ENCODE measurements at regions not wholly inside any gene's neighbourhood (a gene's known extent, or its start where the extent isn't known, plus 50 kb on each side); places are given as distances from the start of the nearest gene placed in this dataset.

DNA sequence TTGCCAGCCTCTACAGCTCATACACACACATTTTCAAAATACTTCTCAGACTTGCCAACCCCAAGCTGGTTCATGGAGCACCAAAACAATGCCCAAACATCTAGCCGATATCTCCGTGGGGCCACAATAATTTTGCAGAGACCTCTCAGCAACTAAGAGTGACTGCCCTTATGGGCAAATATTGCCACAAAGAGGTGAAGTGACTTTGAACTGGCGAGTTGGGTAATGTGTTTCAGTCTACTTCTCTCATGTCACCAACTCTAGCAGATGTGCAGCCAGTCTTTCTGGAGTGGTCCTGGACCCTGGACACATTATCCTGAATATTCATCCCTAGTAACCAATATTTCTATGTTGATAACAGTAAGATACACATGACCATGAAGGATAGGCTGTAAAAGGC, 290.3 kb downstream of the EMP1 start:
- DNase-seq = no peak

DNA sequence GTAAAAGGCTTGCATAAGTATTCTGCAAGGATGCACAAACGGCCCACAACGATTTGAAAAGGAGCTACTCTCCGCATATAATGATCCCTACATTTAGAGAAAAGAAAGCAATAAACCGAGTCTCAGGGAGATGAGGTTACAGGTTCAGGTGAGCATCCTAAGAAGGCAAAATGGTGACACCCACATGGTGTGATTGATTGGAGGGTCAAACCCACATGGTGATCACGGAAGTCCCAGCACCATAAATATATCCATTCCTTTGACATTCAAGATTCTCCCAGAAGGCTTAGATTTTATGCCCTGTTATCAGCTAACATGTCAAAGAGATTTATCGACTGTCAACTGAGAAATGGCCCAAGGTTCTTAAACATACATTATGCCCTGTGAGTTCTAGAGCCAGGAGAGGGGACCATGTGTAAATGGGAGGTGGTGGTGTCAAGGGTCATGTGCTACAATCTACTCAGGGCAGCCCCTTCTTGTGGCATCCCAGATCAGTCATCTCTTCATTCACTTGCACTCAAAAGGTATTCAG, 282.2 kb downstream of the EMP1 start:
- DNase-seq = no peak

DNA sequence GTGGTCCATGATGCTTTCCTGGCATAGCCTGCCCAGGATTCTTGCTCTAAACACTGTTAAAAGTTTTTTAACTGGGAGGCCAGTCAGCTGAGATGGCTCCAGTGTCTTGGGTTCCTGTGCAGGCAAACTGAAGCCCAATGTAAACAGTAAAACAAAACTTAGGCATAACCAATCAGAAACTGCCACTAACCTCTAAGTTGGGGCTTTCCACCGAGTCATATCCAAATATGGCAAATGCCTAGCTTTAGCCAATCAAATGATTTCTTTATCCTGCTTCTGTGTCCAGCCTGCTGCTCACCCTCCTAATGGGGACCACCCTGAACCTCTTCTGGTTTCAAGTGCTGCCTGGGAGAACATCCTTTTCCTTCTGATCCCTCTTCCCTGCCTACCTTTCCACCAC, 277.9 kb downstream of the EMP1 start:
- DNase-seq = no peak

DNA sequence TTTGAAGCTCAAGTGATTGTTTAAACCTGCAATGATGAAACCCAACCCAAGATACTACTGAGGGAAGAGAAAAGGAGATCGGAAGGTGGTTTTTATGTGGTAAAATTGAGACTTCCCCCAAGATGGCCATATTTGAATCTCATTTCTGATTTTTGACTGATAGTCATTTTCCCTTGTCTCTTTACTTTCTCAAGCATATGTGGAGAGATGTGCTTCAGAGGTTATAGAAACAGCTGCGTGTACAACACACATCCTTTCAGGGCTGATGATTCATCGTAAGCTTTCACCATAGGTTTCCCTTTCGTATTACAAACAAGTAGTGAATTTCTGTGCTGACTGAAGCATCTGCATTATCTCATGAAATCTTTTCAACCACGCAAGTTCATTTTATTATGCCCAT, 276.2 kb downstream of the EMP1 start:
- no peak for DNase-seq

DNA sequence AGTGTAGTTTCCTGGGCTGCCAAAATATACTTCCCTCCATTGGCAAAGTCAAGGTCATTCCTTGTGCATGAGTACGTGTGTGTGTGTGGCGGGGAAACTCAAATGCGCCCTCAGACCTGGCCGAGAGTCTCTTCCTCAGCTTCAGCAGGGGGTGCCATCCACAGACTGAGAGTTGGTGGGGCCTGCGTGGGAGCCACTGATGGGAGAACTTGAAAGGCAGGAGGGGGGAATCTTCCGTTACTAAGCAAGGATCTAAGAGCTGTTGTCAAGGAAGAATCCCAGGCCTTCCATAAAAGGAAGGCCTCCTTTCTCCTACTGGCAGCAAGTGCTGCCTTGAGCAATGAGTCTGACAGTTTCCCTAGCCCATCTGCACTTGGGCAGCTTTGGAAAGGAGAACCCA, 274.9 kb downstream of the EMP1 start:
- DNase-seq = no peak

DNA sequence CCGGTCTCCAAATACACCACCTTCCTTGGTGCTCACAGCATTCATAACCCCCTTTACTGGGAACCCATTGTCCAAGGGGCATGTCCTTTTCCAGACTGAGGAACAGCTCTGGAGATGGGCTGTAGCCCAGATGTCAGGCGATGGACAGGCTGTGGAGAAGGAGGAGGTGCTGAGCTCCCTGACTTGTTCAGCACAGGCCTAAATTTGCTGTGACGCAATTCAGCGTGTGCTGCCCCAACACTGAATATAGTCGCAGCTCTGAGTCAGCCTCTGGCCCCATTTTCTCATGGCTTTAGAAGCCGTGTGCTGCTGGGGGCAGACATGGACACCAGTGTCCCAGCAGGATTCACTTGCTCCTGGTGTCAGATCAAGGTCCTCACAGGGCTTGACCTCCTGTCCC, 269.1 kb downstream of the EMP1 start:
- DNase-seq = no peak

DNA sequence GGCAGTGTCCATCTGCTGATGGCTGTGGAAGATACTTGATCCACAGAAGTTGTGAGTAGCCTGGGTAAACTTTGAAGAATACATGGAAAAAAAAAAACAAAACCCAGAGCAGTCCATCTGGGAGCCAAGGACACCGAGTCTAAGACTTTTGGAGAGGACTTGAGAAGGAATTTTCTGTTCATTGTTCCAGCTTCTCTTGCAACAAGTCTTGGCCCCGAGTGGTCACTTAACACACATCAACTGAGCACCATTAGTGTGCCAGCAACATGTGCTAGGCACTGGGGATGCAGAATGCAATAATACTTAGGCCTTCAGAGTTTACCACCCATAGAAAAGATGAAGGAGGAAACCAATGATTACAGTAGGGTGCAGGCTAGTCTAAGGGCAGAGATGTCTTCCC, 266.7 kb downstream of the EMP1 start:
- no peak for DNase-seq

DNA sequence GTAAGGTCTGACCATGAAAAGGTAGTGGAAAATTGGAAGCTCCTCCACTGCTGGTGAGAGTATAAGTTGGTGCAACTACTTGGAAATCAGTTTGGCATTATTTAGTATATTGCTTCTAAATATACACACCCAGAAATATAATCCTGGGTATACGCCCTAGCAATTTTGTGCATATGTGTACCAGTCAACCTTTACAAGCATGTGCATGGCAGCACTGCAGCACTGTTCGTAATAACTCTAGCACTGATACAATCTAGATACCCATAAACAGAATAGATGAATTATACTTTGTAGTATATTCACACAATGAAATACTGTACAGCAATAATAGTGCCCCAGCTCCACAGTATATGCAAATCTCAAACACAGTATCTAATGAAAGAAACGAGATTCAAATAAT, 265.9 kb downstream of the EMP1 start:
- DNase-seq = no peak

DNA sequence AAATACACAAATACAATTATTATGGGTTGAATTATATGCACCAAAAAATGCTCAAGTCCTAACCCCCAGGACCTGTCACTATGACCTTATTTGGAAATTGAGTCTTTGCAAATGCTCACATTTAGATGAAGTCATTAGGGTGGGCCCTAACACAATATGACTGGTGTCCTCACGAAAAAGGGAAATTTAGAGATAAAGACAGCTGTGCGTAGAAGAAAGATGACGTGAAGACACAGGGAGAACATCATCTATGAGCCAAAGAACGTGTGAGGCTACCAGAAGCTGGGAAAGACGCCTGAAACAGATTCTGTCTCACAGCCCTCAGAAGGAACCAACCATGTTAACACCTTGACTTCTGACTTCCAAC, 259.2 kb downstream of the EMP1 start:
- DNase-seq = no peak

DNA sequence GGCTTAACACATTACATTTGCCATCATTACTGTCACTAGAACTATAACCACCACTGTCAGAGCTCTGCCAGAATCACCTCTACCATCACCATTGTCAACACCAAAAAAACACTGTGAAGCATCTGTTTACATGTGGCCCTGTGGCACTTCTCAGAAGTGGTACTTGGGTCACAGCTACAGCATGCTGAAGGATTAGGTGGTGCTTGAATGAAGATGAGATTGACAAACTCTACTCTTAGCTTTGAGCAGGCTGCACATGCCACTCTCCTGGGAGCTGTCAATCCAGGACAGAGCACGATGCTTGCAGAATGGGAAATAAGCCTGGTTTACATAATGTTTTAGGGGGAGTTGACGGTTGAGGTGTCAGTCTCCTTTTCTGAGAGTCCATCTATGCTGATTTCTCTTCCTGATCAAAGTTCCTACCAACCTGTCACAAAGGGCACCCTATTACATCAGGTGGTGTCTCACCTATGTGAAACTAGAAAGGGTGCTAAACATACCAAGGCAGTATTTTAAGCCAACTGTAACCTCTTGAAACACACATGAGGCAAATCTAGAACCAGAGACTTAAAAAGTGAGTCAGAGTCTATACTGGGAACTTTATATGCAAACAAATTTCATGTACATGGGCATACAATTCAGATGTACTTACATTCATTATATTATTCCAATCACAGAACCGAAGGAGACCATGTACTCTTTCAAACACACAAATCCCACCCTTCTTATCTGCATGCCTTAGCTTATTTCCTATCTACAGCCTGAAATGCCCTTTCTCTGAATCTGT, 258.7 kb downstream of the EMP1 start:
- DNase-seq = no peak

DNA sequence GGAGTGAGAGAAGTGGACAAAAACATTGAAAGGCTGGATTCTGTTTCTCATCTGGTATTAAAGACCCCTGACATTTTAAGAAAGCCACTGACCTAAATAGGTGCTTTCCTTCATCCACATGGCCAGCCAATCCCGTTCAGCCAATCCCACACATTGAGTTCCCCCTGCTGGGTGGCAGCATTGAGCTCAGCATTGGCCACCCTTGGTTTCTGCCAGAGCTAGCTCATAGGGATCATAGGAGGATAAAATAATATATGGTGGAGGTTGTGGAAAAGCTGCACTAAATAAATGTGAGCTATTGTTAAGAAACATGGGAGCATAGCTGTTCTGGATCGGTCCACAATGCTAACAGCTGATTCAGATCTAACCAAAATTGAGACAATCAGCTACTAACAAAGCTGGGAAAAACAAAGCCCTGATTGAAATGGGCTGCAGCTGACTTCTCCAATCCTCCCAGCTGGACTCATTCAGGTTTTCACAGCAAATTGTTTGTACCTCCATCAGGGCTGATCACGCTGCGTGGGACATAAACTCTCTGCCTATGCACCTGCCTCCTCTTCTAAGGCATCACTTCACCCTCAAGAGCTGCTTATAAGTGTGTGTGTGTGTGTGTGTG, 256.5 kb downstream of the EMP1 start:
- DNase-seq = no peak

DNA sequence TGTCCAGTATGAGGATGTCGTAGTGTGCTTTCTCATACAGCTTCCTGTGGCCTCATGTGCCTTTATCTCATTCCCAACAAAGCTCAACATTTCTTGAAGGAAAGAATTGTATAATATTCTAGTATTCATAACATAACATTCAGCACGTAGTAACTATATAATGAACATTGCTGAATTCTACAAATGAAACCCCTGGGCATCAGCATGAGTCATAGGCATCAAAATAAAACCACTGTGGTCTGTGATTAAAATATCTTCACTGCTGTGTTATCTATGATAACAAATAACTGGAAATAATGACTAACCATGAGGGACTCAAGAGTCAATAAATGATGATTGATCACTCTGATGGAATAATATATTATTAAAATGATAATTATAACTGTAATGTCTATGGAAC, 255.2 kb downstream of the EMP1 start:
- no peak for DNase-seq

DNA sequence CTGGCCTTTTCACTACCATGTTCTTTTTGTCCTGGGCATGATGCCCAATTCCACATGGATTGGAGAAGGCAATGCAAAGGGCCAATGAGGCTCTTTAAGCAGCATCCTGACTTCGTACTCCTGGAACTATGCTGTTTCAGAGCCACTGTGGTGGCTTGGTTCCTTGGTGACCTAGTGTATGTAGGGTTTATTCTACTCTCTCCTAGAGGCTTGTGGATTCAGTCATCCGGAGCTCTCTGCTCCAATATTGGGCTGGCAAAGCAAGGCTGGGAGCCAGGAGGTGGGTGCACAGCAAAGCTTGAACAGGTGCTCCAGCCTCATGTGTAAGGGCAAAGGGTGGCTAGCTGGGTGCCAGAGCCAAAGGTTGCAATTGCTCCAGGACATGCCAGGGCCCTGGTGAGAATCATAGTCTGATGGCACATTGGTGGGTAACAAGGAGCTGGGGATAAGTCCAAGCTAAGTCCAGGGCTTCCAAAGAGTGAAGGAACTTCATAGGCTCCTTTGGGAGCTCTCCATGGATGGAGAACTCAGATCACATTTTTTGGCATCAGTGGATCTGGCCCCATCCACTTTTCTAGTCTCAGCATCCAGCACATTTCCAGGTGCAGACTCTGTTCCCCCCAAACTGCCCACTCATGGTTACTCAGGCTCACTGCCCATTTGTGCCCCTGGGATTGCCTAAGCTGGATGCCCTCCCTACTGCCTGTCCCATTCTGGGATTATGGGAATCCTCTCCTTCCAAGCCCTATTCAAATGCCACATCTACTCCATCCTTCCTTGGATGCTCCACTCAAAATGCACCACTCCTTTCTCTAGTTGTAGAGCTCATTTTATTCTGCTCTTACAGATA, 253.9 kb downstream of the EMP1 start:
- DNase-seq = no peak

DNA sequence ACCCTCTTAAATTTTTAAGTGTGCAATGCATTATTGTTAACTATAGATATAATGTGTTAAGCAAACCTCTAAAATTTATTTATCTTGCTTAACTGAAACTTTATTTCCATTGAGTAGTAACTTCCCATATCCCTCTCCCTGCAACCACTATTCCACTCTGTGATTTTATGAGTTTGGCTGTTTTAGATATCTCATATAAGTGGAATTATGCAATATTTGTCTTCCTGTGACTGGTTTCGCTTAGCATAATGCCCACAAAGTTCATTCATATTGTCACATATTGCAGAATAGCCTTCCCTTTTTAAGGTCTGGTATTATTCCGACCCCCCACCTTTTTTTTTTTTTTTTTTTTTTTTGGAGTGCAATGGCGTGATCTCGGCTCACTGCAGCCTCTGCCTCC, 247.6 kb downstream of the EMP1 start:
- no peak for DNase-seq

DNA sequence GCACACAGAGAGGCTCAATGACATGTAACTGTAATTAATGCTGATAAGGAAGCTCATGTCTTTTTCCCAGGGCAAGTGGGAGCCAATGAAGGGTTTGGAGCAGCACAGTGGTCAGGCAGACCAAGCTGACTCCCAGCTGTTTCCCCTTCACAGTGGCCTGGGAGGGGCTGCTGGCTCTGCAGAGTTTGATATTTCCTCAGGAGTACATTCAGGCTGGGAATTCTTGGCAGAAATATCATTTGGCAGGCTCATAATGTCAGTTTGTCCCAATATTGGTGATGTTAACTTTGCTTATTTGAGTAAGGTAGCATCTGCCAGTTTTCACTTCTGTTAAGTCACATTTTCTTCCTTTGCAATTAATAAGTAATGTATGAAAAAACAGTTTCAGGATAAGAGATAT, 247.0 kb downstream of the EMP1 start:
- DNase-seq = no peak

DNA sequence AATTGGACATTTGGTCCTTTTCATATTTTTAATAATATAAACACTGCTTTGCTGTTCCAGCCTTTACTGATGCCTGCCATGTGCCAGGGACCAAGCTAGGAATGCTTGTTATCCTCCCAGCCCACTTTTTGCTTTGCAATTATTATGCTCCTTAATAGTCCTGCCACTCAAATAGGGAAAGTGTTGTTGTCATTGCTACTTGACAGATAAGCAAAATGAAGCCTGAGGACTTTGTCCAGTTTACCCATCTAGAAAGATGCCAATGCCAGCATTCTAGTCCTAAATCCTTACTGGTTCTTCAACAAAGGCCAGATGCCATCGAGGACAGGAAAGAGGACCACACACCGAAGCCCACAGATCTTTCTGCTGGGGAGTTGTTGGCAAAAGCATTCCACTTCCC, 246.5 kb downstream of the EMP1 start:
- DNase-seq = no peak

DNA sequence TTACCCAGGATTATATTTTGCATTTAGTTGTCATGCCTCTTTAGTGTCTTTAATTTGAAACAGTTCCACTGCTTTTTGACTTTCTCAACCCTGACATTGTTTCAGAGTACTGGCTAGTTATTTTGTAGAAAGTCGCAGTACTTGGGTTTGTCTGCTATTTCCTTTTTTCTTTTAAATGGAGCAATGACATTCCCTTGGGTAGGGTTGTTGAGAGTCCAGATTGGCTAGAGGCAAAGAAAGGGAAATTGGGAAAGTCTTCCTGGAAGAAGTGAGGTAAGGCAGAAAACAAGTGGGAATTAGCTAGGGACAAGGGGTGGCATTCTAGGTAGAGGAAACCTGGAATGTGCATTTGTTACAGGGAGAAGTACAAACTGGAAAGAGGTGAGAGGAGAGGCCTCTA, 245.9 kb downstream of the EMP1 start:
- no peak for DNase-seq

DNA sequence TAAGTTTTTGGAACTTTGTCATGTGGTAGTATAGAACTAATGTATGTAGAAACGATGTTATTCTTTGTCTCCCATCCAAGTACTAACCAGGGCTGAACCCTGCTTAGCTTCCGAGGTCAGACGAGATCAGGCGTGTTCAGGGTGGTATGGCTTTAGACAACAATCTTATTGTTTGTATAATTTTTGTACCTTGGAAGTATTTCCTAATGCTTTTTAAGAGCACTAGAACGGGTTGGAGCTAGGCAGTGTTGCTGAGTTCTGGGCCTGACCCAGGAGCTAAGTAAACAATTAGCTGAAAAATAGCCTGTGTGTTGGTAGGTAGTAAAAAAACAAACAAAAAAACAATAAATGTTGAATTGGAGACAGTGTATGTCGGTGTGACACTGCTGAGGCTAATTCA, 244.3 kb downstream of the EMP1 start:
- no peak for DNase-seq

DNA sequence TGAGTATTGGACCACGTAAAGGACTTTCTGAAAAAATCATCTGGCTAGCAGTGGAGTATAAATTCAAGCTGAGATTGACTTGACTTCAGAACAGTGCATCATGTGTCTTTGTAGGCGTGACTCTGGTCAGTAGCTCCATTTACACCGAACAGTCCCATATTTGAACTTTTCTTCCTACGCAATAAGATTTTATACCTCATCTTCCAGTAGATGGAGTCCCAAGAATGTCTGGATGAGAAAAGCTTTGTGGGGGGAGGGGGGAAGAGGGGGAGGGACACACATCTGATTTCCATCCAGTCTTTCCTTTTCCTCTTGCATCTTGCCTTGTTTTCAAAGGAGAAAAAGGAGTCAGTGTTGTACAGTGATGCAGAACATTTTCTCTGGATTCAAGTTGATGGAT, 241.0 kb downstream of the EMP1 start:
- no peak for DNase-seq

DNA sequence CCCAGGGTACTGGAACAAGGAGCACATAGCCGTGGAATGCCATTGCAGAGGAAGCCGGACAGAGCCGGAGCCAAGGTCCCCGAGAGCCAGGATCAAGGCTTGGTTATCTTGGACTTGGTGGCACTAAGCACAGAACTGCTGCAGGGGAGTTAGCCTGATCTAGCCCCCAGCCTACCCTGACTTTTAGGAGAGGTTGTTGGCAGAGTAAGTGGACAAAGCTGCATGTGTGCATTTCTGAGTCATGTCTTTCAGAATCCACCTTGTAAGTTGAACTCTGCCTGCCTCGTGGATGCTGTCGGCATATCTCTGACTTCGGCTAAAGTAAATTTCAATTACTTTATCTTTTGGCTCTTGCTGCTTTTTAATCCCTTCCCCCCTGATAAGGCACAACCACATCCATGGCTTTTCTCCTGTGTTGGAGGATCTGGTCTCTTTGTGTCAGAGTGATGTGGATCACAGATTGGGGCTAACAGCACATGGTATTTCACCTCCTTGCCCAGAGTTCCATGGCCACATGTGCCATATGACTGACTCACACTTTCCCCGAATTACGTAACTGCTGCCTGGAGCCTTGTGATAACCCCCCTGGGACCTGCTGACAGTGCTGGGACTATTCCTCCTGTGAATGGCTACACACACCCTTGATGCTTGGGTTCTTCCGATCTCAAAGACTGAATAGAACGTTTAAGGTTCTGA, 240.3 kb downstream of the EMP1 start:
- DNase-seq = no peak

DNA sequence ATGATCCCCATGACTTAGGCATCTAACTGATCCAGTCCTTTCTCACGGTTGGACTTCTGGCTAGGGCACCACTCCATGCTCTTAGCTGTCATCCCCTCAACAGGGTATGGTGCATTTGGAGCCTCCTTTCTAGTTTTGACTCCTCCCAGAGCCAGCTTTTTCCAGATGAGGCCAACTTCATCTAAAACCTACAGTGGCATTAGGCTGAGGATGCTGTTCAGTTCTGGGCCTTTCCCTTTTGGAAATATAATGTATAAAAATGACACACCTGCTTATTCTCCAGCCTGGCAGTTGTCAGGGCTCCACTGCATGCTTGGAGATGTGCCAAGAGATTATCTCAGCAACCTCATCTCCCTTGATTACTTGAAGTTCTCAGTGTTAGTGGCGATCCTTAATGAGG, 239.7 kb downstream of the EMP1 start:
- no peak for DNase-seq

DNA sequence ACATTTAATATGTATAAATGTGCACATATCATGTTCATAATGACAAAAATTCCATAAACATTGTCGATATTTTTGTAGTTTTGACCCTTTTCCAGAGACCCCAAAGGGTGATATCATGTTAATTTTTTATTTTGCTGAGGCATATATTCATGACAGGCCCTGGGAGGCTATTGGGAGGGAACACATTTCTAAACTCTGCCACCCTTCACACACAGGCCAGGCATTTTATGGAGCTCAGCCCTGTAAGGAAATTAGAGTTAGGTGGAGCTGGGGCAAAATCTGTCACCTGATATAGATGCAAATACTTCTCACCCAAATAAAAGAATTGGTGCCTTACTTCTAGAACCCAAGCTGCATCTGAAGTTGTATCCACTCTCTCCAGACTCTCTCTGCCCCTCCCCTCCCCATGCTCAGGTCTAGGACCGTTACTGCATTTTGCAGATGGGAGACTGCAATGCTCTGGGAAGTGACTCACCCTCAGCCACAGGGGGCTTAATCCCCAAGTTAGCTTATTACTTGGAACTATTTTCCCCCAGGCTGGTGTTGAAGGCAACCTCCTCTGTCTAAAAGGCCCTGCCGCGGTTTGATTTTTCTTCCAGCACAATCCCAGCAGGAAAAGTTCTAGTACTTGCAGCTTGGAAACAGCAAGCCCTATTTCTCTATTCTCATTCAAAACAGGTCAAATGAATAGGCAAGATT, 238.9 kb downstream of the EMP1 start:
- no peak for DNase-seq

DNA sequence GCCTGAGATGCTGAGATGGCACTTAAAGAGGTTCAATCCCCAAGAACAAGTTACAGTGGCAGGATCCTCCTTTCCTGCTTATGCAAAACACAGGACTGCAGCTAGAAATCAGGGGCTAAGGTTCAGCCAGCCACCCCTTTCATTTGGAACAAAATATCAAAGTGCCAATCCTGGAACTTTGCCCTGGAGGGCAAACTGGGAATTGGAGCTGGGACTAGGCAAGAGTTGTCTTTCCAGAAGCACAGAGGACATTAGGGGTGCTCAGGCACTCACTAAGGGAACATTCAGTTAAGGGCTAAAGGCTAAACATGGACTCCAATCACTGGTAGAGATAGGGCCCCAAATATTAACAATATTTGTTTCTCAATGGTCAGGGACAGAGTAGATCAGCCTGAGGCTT, 237.2 kb downstream of the EMP1 start:
- DNase-seq = no peak
